Motor neuron (in vitro differentiated cells): ENCODE measurements at regions not wholly inside any gene's neighbourhood (a gene's known extent, or its start where the extent isn't known, plus 50 kb on each side); places are given as distances from the start of the nearest gene placed in this dataset.
A peak's percentile ranks its signal among the peaks of the same experiment; 100 is the strongest.

Experiments used
- ATAC-seq, 8 experiments: fragments of 200-7000 bp; cut with Tn5 transposase; replicated peaks in 6 of 8; 2 replicates each; pipeline ENCODE4 v1.8.0; 2021; ENCODE audit warnings: mild to moderate bottlenecking in 8 of 8, moderate library complexity in 8 of 8
- H3K27ac ChIP-seq, 2 donors: fragments of 250-450 bp; sonication (Bioruptor Pico); 2 replicates each; pipeline ENCODE4 v1.9.0; 2021; ENCODE audit warnings: antibody characterized with exemption in 2 of 2, mild to moderate bottlenecking in 2 of 2, moderate library complexity in 1 of 2
- H3K4me1 ChIP-seq, 2 donors: fragments of 250-450 bp; sonication (Bioruptor Pico); replicated peaks in 1 of 2; 2 replicates each; pipeline ENCODE4 v1.6.1; 2021; ENCODE audit warnings: antibody characterized with exemption in 2 of 2, mild to moderate bottlenecking in 2 of 2, moderate library complexity in 1 of 2
- H3K4me3 ChIP-seq, 5 donors: fragments of 250-450 bp; sonication (Bioruptor Pico); 2 replicates each; pipeline ENCODE4 v1.9.0; 2021; ENCODE audit warnings: antibody characterized with exemption in 5 of 5, mild to moderate bottlenecking in 5 of 5, moderate library complexity in 4 of 5
- WGBS, 10 experiments: fragments of 450-650 bp; shearing (Covaris generic); methylation state at CpG; one replicate each; pipeline ENCODE4 v1.0.0; 2022; 5-methylcytosine and 5-hydroxymethylcytosine counted together
- in situ Hi-C, 9 experiments: fragments of 400-800 bp; cut with MboI; loops; one replicate each; pipeline ENCODE4 v1.15.0; 2021; ENCODE audit warnings: low sequenced_read_pairs in 9 of 9, low pct_unique_long_range_greater_than_20kb in 2 of 9; ENCODE audit not compliant: unreplicated experiment in 9 of 9

- Histone ChIP-seq H3K4me1 (no peaks in the 10 kb centered on the region), H3K27ac (no peak overlapping the region), H3K4me3 (no peak overlapping the region)
- WGBS, 10 experiments, result 0 to 100% (median 80%) methylated on average over 1 to 2 of the region's 2 CpGs; no CpG with 5 or more reads in 6 of the 10 experiments
- no peak for ATAC-seq
- in situ Hi-C loops, result no loop called here
Observed at GRCh38 chrY:15650056-15650455, 1125.7 kb downstream of the NLGN4Y start.

DNA sequence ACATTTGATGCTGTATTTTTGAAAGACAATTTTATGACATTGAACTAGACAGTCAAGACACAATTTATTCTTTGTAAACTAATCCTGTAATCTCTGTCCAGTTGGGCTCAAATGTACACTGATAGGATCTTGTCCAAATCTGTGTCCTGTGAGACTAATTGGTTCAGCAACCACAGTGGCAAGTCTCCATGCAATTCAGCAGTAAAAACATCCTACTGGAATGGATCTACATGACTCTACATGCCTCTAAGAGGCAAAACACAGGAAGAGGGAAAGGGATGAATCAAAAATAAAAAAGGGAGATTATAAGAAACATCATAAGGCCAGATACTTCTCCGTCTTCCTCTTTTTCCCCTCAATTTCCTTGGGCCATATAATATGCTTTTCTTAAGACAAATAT is 1164.2 kb downstream of the NLGN4Y start:
- 83% methylated on average over 1 of the region's 1 CpG; no CpG with 5 or more reads in 9 of the 10 experiments for WGBS, 10 experiments
- no peak for ATAC-seq
- H3K4me3 ChIP-seq, result no peak overlapping the region
- H3K27ac ChIP-seq, result no peak overlapping the region
- in situ Hi-C loops, result no loop called here
- H3K4me1 ChIP-seq, result no peaks in the 10 kb centered on the region

GRCh38 chrY:15689994-15690393 is 1165.7 kb downstream of the NLGN4Y start:
- WGBS, 10 experiments, result 80 to 83% methylated on average over 1 of the region's 1 CpG; no CpG with 5 or more reads in 8 of the 10 experiments
- Histone ChIP-seq H3K4me3 (no peak overlapping the region), H3K4me1 (no peaks in the 10 kb centered on the region), H3K27ac (no peak overlapping the region)
- no peak for ATAC-seq
- in situ Hi-C loops, result no loop called here

DNA sequence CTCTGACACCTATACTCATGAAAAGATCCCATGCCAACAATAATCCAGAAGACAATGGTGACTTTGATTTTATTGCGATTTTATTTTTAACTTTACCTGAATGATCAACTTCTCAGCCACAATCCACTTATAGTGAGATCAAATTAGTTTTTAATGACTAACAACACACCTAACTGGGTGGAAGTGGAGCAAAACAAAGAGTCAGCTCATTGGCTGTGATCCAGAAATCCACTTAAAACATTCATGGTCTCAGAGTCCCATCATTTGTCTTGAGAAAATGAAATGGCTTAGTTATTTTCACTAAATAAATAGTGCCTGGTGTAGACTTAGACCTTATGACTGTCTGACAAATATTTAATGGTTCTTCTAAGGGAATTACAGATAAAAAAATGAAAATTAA is 1177.8 kb downstream of the NLGN4Y start:
- Histone ChIP-seq H3K4me1 (no peaks in the 10 kb centered on the region), H3K27ac (no peak overlapping the region), H3K4me3 (no peak overlapping the region)
- no peak for ATAC-seq
- in situ Hi-C loops, result no loop called here
- 100% methylated on average over 1 of the region's 1 CpG; no CpG with 5 or more reads in 9 of the 10 experiments for WGBS, 10 experiments

DNA sequence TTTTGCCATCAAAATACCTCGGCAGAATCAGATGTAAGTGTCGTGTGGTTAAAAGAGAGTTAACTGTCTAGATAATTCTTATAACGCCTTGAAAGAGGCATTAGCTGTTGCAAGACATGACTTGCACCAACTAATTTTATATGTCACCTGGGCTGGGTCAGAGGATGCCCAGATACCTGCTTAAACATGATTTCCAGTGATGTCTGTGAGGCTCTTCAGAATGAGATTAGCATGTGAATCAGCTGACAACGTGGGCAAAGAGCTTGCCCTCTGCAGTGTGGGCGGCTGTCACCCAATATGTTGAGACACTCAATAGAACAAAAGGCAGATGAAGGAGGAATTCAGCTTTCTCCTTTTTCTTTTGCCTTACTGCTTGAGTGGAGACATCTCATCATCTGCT is 1180.6 kb downstream of the NLGN4Y start:
- in situ Hi-C loops, result no loop called here
- Histone ChIP-seq H3K4me1 (no peaks in the 10 kb centered on the region), H3K4me3 (no peak overlapping the region), H3K27ac (no peak overlapping the region)
- WGBS, 10 experiments, result 0 to 90% (median 40%) methylated on average over 1 to 2 of the region's 5 CpGs; no CpG with 5 or more reads in 6 of the 10 experiments
- no peak for ATAC-seq

- 0 to 83% (median 60%) methylated on average over 1 to 2 of the region's 5 CpGs; no CpG with 5 or more reads in 5 of the 10 experiments for WGBS, 10 experiments
- in situ Hi-C loops, result no loop called here
- Histone ChIP-seq H3K4me1 (no peaks in the 10 kb centered on the region), H3K27ac (peak overlapping the region in 1 of 2 donors; percentile 62), H3K4me3 (no peak overlapping the region)
- peak in 6 of 8 experiments; percentile 29 to 91 (median 86) for ATAC-seq
Observed at GRCh38 chrY:15749533-15750433, 1225.5 kb downstream of the NLGN4Y start.

DNA sequence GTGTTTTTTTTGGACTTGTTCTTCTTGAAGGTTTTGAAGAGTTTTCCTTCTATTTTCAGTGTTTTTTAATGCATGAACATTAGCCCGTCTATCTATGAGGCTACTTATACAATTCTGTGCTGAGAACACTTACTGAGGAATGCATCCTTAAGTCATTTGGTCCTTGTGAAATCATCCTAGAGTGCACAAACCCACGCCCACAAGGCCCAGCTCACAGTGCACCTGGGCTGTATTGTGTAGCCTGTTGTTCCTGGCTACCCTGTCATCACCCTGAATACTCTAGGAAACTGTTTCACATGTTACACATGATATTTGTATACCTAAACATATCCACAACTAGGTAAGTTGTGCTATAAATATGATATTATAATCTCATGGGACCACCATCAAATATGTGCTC is 1226.7 kb downstream of the NLGN4Y start:
- no peak overlapping the region for H3K27ac ChIP-seq
- H3K4me1 ChIP-seq, result no peaks in the 10 kb centered on the region
- H3K4me3 ChIP-seq, result no peak overlapping the region
- no peak for ATAC-seq
- 10% methylated on average over 2 of the region's 2 CpGs; no CpG with 5 or more reads in 9 of the 10 experiments for WGBS, 10 experiments
- in situ Hi-C loops, result no loop called here

DNA sequence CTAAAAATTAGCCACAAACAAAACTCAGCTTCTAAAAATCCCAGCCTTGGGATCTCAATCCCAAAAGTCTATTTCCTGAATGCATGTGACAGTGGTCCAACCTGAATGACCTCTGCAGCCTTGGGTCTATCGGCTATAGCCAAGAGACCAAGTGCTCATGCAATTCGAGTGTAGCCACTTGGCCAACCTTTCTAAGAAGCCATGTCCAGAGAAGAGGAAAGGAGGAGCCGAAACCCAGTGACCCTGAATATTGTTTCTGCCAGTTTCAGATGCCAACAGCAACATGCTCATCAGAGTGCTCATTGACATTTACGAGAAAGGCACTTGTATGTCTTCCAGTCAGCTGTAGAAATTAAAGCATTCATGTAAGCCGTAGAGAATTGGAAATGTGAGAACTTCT is 1231.9 kb downstream of the NLGN4Y start:
- H3K27ac ChIP-seq, result no peak overlapping the region
- 80 to 100% methylated on average over 1 to 2 of the region's 5 CpGs; no CpG with 5 or more reads in 8 of the 10 experiments for WGBS, 10 experiments
- no peak for ATAC-seq
- H3K4me1 ChIP-seq, result no peaks in the 10 kb centered on the region
- in situ Hi-C loops, result no loop called here
- H3K4me3 ChIP-seq, result no peak overlapping the region

DNA sequence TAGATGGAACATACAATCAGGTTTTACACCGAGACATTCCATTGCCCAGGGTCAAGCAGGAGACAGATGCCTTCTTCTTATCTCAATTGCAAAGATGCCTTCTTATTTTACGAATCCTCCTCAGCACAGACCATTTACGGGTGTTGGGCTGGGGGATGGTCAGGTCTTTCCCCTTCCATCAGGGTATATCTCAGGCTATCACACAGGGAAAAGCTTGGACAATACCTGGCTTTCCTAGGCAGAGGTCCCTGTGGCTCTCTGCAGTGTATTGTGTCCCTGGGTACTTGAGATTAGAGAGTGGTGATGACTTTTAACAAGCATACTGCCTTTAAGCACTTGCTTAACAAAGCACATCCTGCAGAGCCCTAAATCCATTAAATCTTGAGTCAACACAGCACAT is 1249.2 kb downstream of the NLGN4Y start:
- no peak for ATAC-seq
- no CpG with 5 or more reads among the region's 3 CpGs for WGBS, 10 experiments
- Histone ChIP-seq H3K4me3 (no peak overlapping the region), H3K4me1 (no peaks in the 10 kb centered on the region), H3K27ac (no peak overlapping the region)
- in situ Hi-C loops, result no loop called here

DNA sequence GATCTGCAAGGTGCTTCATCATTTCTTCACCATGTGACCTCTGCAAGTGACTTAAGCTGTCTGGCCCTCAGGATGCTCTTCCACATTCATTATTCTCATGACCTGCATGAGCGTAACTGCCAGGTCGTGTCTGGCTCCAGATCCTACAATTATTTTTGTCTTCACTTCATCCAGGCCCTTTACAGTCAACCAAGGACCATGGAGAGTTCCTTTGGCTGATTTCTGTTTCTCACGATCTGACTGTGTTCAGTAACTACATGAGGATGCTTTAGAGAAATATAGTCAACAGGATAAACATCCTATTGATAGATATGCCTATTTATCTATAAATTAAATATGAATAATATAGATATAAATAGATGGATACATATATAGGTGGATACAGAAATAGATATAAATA is 1251.6 kb downstream of the NLGN4Y start:
- ATAC-seq, result no peak
- H3K4me1 ChIP-seq, result no peaks in the 10 kb centered on the region
- H3K4me3 ChIP-seq, result no peak overlapping the region
- 0 to 80% (median 0%) methylated on average over 1 to 3 of the region's 3 CpGs; no CpG with 5 or more reads in 7 of the 10 experiments for WGBS, 10 experiments
- in situ Hi-C loops, result no loop called here
- H3K27ac ChIP-seq, result no peak overlapping the region

GRCh38 chrY:15779891-15780290 is 1255.6 kb downstream of the NLGN4Y start:
- no peak overlapping the region for H3K27ac ChIP-seq
- no peaks in the 10 kb centered on the region for H3K4me1 ChIP-seq
- H3K4me3 ChIP-seq, result no peak overlapping the region
- in situ Hi-C loops, result no loop called here
- no peak for ATAC-seq

- in situ Hi-C loops, result no loop called here
- no CpG with 5 or more reads among the region's 3 CpGs for WGBS, 10 experiments
- Histone ChIP-seq H3K27ac (no peak overlapping the region), H3K4me3 (no peak overlapping the region), H3K4me1 (no peaks in the 10 kb centered on the region)
- ATAC-seq, result no peak
Observed at GRCh38 chrY:15800021-15800420, 1275.7 kb downstream of the NLGN4Y start.

DNA sequence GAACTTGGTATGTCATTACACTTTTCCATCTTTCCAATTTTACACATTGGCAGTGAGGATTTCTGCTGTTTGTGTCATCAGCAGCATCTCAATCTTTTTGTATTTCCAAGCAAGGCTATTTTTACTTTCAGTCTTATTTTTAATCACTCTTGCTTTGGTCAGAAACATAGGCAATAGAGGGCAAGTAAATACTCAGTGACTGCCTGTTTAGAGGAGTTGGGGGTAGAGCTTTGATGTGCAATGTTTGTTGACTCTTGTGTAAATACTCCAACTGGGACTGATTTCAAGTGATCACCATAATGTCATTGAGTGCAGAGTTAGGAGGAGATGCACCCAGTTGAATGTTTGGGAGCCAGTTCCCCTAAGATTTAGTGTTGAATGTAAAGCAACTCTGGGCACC is 1281.7 kb downstream of the NLGN4Y start:
- no peak overlapping the region for H3K4me3 ChIP-seq
- no peak for ATAC-seq
- H3K4me1 ChIP-seq, result no peaks in the 10 kb centered on the region
- in situ Hi-C loops, result no loop called here
- H3K27ac ChIP-seq, result no peak overlapping the region

- in situ Hi-C loops, result no loop called here
- 67 to 100% (median 80%) methylated on average over 1 to 4 of the region's 6 CpGs; no CpG with 5 or more reads in 5 of the 10 experiments for WGBS, 10 experiments
Observed at GRCh38 chrY:15814241-15814640, 1289.9 kb downstream of the NLGN4Y start.

More at GRCh38 chrY:15814241-15814640, 1289.9 kb downstream of the NLGN4Y start:
- H3K4me3 ChIP-seq, result no peak overlapping the region
- ATAC-seq, result no peak
- no peak overlapping the region for H3K27ac ChIP-seq
- H3K4me1 ChIP-seq, result no peaks in the 10 kb centered on the region
